ENCODE measurements at regions not wholly inside any gene's neighbourhood (a gene's known extent, or its start where the extent isn't known, plus 50 kb on each side); places are given as distances from the start of the nearest gene placed in this dataset.

GRCh38 chr3:87796137-87796842, 262.5 kb downstream of the CGGBP1 start (continued):
- TF ChIP-seq THRA (IDR thresholded peaks at IDR 0.05) (no peak), RNF2 (IDR thresholded peaks at IDR 0.05) (peak; percentile 82), FOXM1 (IDR thresholded peaks at IDR 0.05; ENCODE audit: low read depth) (peak; percentile 87), FOXM1 (CRISPR knock-in tag; IDR thresholded peaks at IDR 0.05; ENCODE audit: low read depth) (no peak), NCOA2 (IDR thresholded peaks at IDR 0.05; ENCODE audit: partially characterized antibody in 2 of 2) (peak; percentile 51 to 75), CHD4 (IDR thresholded peaks at IDR 0.05; ENCODE audit: insufficient read depth, insufficient replicate concordance, low read depth, low read length, poor library complexity, severe bottlenecking) (no peak), NBN (IDR thresholded peaks at IDR 0.05; ENCODE audit: low read depth) (peak; percentile 86; the same call in 1 of the 2 replicates), ZFPM2 (CRISPR knock-in tag; IDR thresholded peaks at IDR 0.05) (no peak), CCNT2 (IDR thresholded peaks at IDR 0.05; ENCODE audit: borderline replicate concordance, extremely low read depth, insufficient read length, low read depth, low read length) (peak; percentile 16), NFE2 (IDR thresholded peaks at IDR 0.05; ENCODE audit: low read depth) (peak; percentile 63), FOXA1 (IDR thresholded peaks at IDR 0.05; ENCODE audit: borderline replicate concordance) (no peak), MAX (CRISPR knock-in tag; IDR thresholded peaks at IDR 0.05) (no peak), PML (IDR thresholded peaks at IDR 0.05; ENCODE audit: low read length) (peak; percentile 80), RBFOX2 (IDR thresholded peaks at IDR 0.05; ENCODE audit: low read depth, low read length) (peak; percentile 57; the same call in 1 of the 2 replicates), E2F8 (IDR thresholded peaks at IDR 0.05; ENCODE audit: low read depth, partially characterized antibody) (peak; percentile 52), CREM (IDR thresholded peaks at IDR 0.05; ENCODE audit: low read depth) (peak; percentile 50; the same call in 1 of the 2 replicates), CHD1 (IDR thresholded peaks at IDR 0.05; ENCODE audit: low read length) (no peak), SNAPC5 (CRISPR knock-in tag; IDR thresholded peaks at IDR 0.05) (no peak), MAFF (IDR thresholded peaks at IDR 0.05; ENCODE audit: low read length) (peak; percentile 53), CHCHD3 (CRISPR knock-in tag; IDR thresholded peaks at IDR 0.05) (no peak)
- TF ChIP-seq, protein P1, sequence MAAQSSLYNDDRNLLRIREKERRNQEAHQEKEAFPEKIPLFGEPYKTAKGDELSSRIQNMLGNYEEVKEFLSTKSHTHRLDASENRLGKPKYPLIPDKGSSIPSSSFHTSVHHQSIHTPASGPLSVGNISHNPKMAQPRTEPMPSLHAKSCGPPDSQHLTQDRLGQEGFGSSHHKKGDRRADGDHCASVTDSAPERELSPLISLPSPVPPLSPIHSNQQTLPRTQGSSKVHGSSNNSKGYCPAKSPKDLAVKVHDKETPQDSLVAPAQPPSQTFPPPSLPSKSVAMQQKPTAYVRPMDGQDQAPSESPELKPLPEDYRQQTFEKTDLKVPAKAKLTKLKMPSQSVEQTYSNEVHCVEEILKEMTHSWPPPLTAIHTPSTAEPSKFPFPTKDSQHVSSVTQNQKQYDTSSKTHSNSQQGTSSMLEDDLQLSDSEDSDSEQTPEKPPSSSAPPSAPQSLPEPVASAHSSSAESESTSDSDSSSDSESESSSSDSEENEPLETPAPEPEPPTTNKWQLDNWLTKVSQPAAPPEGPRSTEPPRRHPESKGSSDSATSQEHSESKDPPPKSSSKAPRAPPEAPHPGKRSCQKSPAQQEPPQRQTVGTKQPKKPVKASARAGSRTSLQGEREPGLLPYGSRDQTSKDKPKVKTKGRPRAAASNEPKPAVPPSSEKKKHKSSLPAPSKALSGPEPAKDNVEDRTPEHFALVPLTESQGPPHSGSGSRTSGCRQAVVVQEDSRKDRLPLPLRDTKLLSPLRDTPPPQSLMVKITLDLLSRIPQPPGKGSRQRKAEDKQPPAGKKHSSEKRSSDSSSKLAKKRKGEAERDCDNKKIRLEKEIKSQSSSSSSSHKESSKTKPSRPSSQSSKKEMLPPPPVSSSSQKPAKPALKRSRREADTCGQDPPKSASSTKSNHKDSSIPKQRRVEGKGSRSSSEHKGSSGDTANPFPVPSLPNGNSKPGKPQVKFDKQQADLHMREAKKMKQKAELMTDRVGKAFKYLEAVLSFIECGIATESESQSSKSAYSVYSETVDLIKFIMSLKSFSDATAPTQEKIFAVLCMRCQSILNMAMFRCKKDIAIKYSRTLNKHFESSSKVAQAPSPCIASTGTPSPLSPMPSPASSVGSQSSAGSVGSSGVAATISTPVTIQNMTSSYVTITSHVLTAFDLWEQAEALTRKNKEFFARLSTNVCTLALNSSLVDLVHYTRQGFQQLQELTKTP (IDR thresholded peaks at IDR 0.05; ENCODE audit: low read depth in 1 of 2, partially characterized antibody in 2 of 2) = peak; percentile 73 to 89
